A204.1 (cell line): ENCODE measurements at regions not wholly inside any gene's neighbourhood (a gene's known extent, or its start where the extent isn't known, plus 50 kb on each side); places are given as distances from the start of the nearest gene placed in this dataset.

Experiments used
- FAIRE-seq: peaks from 2 replicates; lab custom pipeline; 2012; peaks lifted over from hg19 to GRCh38; lab: Jason Lieb, UNC

GRCh38 chr10:52645187-52645758 is 127.3 kb downstream of the MBL2 start:
- no peak for FAIRE-seq

- no peak for FAIRE-seq
Observed at GRCh38 chr10:52649511-52649910, 123.1 kb downstream of the MBL2 start.

GRCh38 chr10:52650873-52651272 is 121.7 kb downstream of the MBL2 start:
- no peak for FAIRE-seq

DNA sequence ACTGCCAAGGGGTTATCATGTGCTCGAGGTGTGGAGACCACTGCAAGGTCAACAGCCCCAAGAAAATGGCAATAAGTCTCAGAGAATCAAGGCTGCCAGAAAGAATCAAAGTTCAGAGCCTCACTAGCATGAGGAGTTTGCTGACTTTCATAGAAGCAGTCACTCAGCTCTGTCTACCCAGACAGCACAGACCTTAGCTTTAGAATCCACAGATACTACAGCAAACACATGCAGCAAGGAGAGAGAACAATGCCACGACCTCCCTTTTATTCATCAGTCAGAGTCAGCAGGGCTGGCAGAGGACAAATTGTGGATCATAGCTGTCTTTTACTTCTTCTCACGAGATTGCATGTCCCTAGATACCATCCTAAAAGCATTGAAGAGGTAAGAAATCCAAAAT is 121.3 kb downstream of the MBL2 start:
- FAIRE-seq, result no peak

- FAIRE-seq, result no peak
Observed at GRCh38 chr10:52652431-52653262, 119.9 kb downstream of the MBL2 start.

DNA sequence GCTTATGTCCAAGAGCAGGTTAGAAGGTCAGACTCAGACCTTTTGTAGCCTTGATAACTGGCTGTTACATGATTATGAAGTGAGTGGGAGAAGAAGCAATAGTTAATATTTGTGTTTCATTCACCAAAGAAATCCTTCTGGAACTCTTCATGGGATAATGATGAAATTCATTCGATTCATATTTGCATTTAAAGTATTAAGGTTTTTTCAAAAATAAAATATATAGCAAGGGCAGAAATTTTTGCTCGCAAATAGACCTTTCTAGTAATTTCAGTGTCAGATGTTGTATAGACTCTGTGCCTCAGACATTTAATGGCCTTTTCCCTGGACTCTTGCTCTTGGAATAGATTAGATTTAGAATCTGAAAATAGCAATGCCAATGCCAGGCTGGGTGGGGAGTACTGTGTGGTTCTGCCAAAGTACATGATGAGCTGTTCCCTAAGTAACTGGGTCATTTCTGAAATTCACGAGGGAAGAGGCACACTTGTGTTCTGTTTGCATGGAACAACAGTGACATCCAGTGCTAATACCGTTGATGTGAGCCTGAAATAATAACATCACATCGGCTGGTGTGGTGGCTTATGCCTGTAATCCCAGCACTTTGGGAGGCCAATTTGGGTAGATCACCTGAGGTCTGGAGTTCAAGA is 119.2 kb downstream of the MBL2 start:
- FAIRE-seq, result no peak

DNA sequence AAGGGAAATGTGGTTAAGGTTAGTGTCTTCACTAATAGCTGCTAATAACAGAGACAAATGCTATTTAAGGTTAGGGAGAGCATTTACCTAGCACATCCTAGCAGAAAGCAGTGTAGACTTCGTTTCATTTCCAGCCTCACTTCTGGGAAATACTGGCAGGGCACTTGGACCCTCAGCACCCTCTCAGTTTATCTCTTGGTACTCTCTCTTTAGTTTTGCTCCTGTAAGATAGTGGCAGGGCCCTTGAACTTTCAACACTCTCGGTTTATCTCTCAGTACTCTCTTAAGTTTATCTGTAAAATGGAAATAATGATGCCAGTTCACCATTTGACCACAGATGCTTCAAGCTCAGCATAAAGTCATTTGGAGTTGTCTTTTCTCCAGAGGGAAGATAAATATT is 118.4 kb downstream of the MBL2 start:
- no peak for FAIRE-seq

- no peak for FAIRE-seq
Observed at GRCh38 chr10:52658112-52658511, 114.5 kb downstream of the MBL2 start.

- no peak for FAIRE-seq
Observed at GRCh38 chr10:52659085-52659484, 113.5 kb downstream of the MBL2 start.

DNA sequence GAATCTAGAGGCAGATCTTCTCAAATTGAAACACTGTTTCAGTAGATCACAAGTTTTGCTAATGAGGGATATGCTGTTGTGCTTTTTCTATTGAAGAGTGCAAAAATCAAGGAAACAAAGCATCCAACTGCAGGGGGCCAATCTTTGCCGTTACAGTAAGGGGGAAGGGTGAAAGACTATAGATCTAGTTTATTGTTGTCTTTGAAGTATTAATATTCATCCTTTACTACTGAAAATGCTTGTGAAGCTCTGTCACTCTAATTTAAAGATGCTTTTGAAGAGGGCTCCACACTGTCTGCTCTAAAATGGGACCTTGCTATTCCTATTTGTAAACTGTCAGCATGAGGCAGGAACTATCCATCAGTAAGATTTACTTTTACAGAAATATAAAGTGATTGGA is 110.3 kb downstream of the MBL2 start:
- FAIRE-seq, result no peak

DNA sequence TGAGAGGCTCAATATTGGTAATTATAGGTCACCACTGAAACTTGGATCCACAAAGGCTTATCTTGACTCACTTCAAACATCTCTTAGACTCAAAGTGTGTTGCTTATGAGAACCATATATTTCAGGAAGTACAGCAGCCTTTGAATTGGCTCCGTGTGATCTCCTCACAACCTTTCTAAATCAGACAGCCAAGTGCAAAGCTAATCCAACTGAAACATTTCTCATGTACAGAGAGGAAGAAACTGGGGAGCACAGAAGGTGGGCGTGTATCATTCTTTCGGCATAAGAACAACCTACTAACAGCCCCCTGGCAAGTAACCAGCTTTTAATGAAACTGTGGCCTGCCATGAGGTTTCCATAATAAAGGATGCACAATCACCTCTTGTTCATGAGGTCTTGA is 109.4 kb downstream of the MBL2 start:
- FAIRE-seq, result no peak

GRCh38 chr10:52664629-52665028 is 108.0 kb downstream of the MBL2 start:
- FAIRE-seq, result no peak

GRCh38 chr10:52665821-52666220 is 106.8 kb downstream of the MBL2 start:
- FAIRE-seq, result no peak

GRCh38 chr10:52666931-52667330 is 105.7 kb downstream of the MBL2 start:
- FAIRE-seq, result no peak

- FAIRE-seq, result no peak
Observed at GRCh38 chr10:52668024-52668423, 104.6 kb downstream of the MBL2 start.

DNA sequence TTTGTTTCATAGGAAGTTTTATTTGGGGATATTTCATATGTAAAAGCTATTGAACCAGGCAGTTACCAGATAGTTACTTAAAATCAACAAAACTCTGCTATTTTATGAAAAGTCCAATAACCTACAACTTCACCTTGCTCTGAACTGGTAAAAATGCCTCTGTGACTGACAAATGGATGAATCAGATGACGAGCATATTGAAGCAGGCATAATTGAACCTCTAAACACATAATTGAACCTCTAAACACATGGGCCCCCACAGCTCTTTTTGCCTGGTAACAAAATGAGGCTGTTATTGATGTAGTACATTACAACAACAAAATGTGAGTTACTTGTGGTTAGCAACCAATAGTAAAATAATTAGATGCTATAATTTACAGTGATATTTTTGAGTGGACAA is 99.7 kb downstream of the MBL2 start:
- no peak for FAIRE-seq

DNA sequence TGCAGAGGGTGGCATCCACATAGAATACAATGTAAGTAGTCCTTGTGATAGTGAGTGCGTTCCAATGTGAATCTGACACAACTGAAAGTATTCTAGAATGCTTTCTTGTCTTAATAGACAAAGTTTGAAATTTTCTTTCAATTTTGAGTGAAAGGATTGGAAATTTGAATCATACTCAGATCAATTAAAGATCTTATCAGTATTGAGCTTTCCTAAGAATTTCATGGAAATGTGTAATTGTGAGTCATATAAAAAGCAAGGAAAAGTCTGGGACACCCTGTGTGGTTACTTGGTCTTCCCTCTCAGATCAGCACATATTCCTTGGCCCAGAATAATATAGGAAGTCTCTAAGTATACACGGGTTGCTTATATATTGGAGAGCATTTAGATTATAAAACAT is 99.1 kb downstream of the MBL2 start:
- FAIRE-seq, result no peak

- FAIRE-seq, result no peak
Observed at GRCh38 chr10:52674474-52674873, 98.1 kb downstream of the MBL2 start.

GRCh38 chr10:52677086-52677485 is 95.5 kb downstream of the MBL2 start:
- FAIRE-seq, result no peak

DNA sequence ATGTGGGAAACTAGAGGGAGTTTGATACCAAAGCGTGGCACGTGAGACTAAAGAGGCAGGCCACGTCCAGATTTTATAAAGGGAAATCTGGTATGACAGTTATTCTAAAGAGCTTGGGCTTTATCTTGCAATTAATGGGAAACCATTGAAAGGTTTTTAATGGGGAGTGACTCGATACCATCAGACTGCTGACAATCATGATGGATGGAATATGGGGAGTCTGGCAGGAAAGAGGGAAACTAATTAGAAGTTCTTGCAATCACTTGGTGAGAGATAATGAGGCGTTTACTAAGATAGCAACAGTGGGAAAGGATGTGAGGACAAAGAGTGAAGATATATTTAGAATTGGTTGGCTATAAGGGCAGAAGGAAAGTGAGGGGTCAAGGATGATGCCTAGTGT is 94.0 kb downstream of the MBL2 start:
- FAIRE-seq, result no peak

DNA sequence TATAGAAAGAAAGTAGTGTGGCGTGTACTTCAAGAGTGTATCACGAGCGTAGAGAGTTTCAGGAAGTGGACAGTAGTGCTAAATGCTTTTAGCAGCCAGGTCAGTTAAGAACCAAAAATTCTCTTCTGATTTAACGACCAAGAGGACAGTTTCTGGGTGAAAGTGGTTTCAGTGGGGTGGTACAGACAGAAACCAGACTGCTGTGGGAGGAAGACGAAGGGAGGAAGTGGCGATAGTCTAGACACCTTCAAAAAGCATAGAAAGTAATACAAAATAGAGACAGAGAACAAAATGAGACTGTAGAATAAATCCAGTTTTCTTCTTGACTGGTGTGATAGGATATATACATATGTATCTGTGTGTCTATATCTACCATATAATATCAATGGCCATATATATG is 93.5 kb downstream of the MBL2 start:
- no peak for FAIRE-seq

- FAIRE-seq, result no peak
Observed at GRCh38 chr10:52682766-52683165, 89.8 kb downstream of the MBL2 start.

GRCh38 chr10:52683776-52684175 is 88.8 kb downstream of the MBL2 start:
- FAIRE-seq, result no peak

- FAIRE-seq, result no peak
Observed at GRCh38 chr10:52688899-52689298, 83.7 kb downstream of the MBL2 start.
